ENCODE measurements at regions not wholly inside any gene's neighbourhood (a gene's known extent, or its start where the extent isn't known, plus 50 kb on each side); places are given as distances from the start of the nearest gene placed in this dataset.
A peak's percentile ranks its signal among the peaks of the same experiment; 100 is the strongest.
"Not testable (repeated sequence)": the region's sequence is repeated elsewhere in the genome, so short reads cannot be mapped to it uniquely, and the experiment has no call there.

- no peak for DNase-seq
Observed at GRCh38 chr2:117379928-117380327, 434.6 kb upstream of the DDX18 start.

GRCh38 chr2:117383997-117384396 is 430.5 kb upstream of the DDX18 start:
- DNase-seq, result not testable (repeated sequence)

GRCh38 chr2:117396161-117396560 is 418.3 kb upstream of the DDX18 start:
- DNase-seq, result no peak

GRCh38 chr2:117401582-117401981 is 412.9 kb upstream of the DDX18 start:
- no peak for DNase-seq

- no peak for DNase-seq
Observed at GRCh38 chr2:117406443-117406842, 408.0 kb upstream of the DDX18 start.

- no peak for DNase-seq
Observed at GRCh38 chr2:117407746-117408145, 406.7 kb upstream of the DDX18 start.

- DNase-seq, result no peak
Observed at GRCh38 chr2:117409443-117409842, 405.0 kb upstream of the DDX18 start.

GRCh38 chr2:117411983-117412382 is 402.5 kb upstream of the DDX18 start:
- no peak for DNase-seq

- DNase-seq, result no peak
Observed at GRCh38 chr2:117432746-117433145, 381.7 kb upstream of the DDX18 start.

- DNase-seq, result no peak
Observed at GRCh38 chr2:117436697-117437096, 377.8 kb upstream of the DDX18 start.

GRCh38 chr2:117470311-117471095 is 344.0 kb upstream of the DDX18 start:
- no peak for DNase-seq

- DNase-seq, result no peak
Observed at GRCh38 chr2:117481608-117482007, 332.9 kb upstream of the DDX18 start.

- peak; percentile 11 for DNase-seq
Observed at GRCh38 chr2:117485588-117485987, 328.9 kb upstream of the DDX18 start.

GRCh38 chr2:117486081-117486480 is 328.4 kb upstream of the DDX18 start:
- no peak for DNase-seq

GRCh38 chr2:117492209-117492851 is 322.2 kb upstream of the DDX18 start:
- DNase-seq, result no peak

GRCh38 chr2:117500721-117501120 is 313.8 kb upstream of the DDX18 start:
- no peak for DNase-seq

GRCh38 chr2:117502121-117502520 is 312.4 kb upstream of the DDX18 start:
- no peak for DNase-seq

GRCh38 chr2:117512307-117512706 is 302.2 kb upstream of the DDX18 start:
- no peak for DNase-seq

GRCh38 chr2:117514371-117514770 is 300.1 kb upstream of the DDX18 start:
- no peak for DNase-seq

- no peak for DNase-seq
Observed at GRCh38 chr2:117519238-117519637, 295.3 kb upstream of the DDX18 start.

GRCh38 chr2:117519721-117520120 is 294.8 kb upstream of the DDX18 start:
- no peak for DNase-seq

GRCh38 chr2:117523267-117523666 is 291.2 kb upstream of the DDX18 start:
- no peak for DNase-seq

GRCh38 chr2:117523711-117524238 is 290.7 kb upstream of the DDX18 start:
- no peak for DNase-seq

- no peak for DNase-seq
Observed at GRCh38 chr2:117536139-117536538, 278.4 kb upstream of the DDX18 start.

Data from occipital lobe (tissue), 1 donor.